Natural killer cell treated with Interleukin-12 subunit alpha and Interleukin-12 subunit beta and Interleukin-15 and Interleukin-18, amount 100 ng/mL, for 72 hours (primary cell): ENCODE measurements at regions not wholly inside any gene's neighbourhood (a gene's known extent, or its start where the extent isn't known, plus 50 kb on each side); places are given as distances from the start of the nearest gene placed in this dataset.

Source experiments
- ATAC-seq, 2 donors: fragments of 150-1000 bp; cut with Tn5 transposase in 1 of 2; sonication (Bioruptor Pico), chemical (Tn5 transposase) in 1 of 2; 2 replicates each; pipeline ENCODE4 v1.10.0; 2021
- DNase-seq: peaks from one replicate; pipeline ENCODE4 v3.0.0; 2022; ENCODE audit warnings: low spot score
- H3K27ac Mint-ChIP-seq, 2 donors: 1 replicate in 1 of 2; 2 replicates in 1 of 2; pipeline ENCODE4 v1.8.0; 2022; ENCODE audit warnings: mixed read lengths in 2 of 2, mild to moderate bottlenecking in 1 of 2, moderate library complexity in 1 of 2
- H3K27me3 Mint-ChIP-seq, 2 donors: 1 replicate in 1 of 2; 2 replicates in 1 of 2; pipeline ENCODE4 v1.8.0; 2022; ENCODE audit warnings: mixed read lengths in 2 of 2
- H3K36me3 Mint-ChIP-seq: one replicate; pipeline ENCODE4 v1.8.0; 2022; ENCODE audit warnings: mixed read lengths
- H3K4me1 Mint-ChIP-seq, 2 donors: 1 replicate in 1 of 2; 2 replicates in 1 of 2; pipeline ENCODE4 v1.8.0; 2022; ENCODE audit warnings: low read depth in 2 of 2, mixed read lengths in 2 of 2, mild to moderate bottlenecking in 1 of 2
- H3K4me3 Mint-ChIP-seq: one replicate; pipeline ENCODE4 v1.8.0; 2022; ENCODE audit warnings: mixed read lengths
- H3K9me3 Mint-ChIP-seq: 2 replicates; pipeline ENCODE4 v1.8.0; 2022; ENCODE audit warnings: mixed read lengths

- no peaks in the 10 kb centered on the region for H3K36me3 Mint-ChIP-seq
- ATAC-seq, result no peak
- no peak for DNase-seq
- no peak overlapping the region for H3K4me3 Mint-ChIP-seq
- H3K4me1 Mint-ChIP-seq, result no peaks in the 10 kb centered on the region
- H3K27me3 Mint-ChIP-seq, result no peaks in the 10 kb centered on the region
- no peaks in the 10 kb centered on the region for H3K9me3 Mint-ChIP-seq
- H3K27ac Mint-ChIP-seq, result no peak overlapping the region
Observed at GRCh38 chr4:83876047-83876446, 340.1 kb downstream of the GPAT3 start.

- Mint-ChIP-seq H3K9me3 (no peaks in the 10 kb centered on the region), H3K36me3 (no peaks in the 10 kb centered on the region), H3K27ac (no peak overlapping the region), H3K4me1 (no peaks in the 10 kb centered on the region), H3K4me3 (no peak overlapping the region), H3K27me3 (no peaks in the 10 kb centered on the region)
- ATAC-seq (no peak), DNase-seq (no peak)
Observed at GRCh38 chr4:83875437-83875836, 339.5 kb downstream of the GPAT3 start.

- no peaks in the 10 kb centered on the region for H3K9me3 Mint-ChIP-seq
- no peak for ATAC-seq
- H3K4me3 Mint-ChIP-seq, result no peak overlapping the region
Observed at GRCh38 chr4:83873996-83874395, 338.1 kb downstream of the GPAT3 start.

GRCh38 chr4:83870328-83870950 is 334.5 kb downstream of the GPAT3 start:
- no peaks in the 10 kb centered on the region for H3K4me1 Mint-ChIP-seq
- H3K36me3 Mint-ChIP-seq, result no peaks in the 10 kb centered on the region
- ATAC-seq, result no peak
- no peak overlapping the region for H3K4me3 Mint-ChIP-seq
- no peak overlapping the region for H3K27ac Mint-ChIP-seq
- no peaks in the 10 kb centered on the region for H3K9me3 Mint-ChIP-seq
- H3K27me3 Mint-ChIP-seq, result no peaks in the 10 kb centered on the region
- no peak for DNase-seq

More at GRCh38 chr4:83873996-83874395, 338.1 kb downstream of the GPAT3 start:
- no peak for DNase-seq
- Mint-ChIP-seq H3K27me3 (no peaks in the 10 kb centered on the region), H3K27ac (no peak overlapping the region), H3K4me1 (no peaks in the 10 kb centered on the region), H3K36me3 (no peaks in the 10 kb centered on the region)

GRCh38 chr4:83866834-83867621 is 331.1 kb downstream of the GPAT3 start:
- DNase-seq (no peak), ATAC-seq (no peak)
- Mint-ChIP-seq H3K27me3 (no peaks in the 10 kb centered on the region), H3K27ac (no peak overlapping the region), H3K4me3 (no peak overlapping the region), H3K9me3 (no peaks in the 10 kb centered on the region), H3K36me3 (no peaks in the 10 kb centered on the region), H3K4me1 (no peaks in the 10 kb centered on the region)

- no peaks in the 10 kb centered on the region for H3K4me1 Mint-ChIP-seq
- no peaks in the 10 kb centered on the region for H3K36me3 Mint-ChIP-seq
- no peaks in the 10 kb centered on the region for H3K27me3 Mint-ChIP-seq
- H3K27ac Mint-ChIP-seq, result no peak overlapping the region
- ATAC-seq, result no peak
- no peaks in the 10 kb centered on the region for H3K9me3 Mint-ChIP-seq
- no peak for DNase-seq
- no peak overlapping the region for H3K4me3 Mint-ChIP-seq
Observed at GRCh38 chr4:83865417-83866150, 329.7 kb downstream of the GPAT3 start.

- no peaks in the 10 kb centered on the region for H3K9me3 Mint-ChIP-seq
- ATAC-seq (no peak), DNase-seq (no peak)
- H3K4me3 Mint-ChIP-seq, result no peak overlapping the region
- no peak overlapping the region for H3K27ac Mint-ChIP-seq
- H3K27me3 Mint-ChIP-seq, result no peaks in the 10 kb centered on the region
- H3K4me1 Mint-ChIP-seq, result no peaks in the 10 kb centered on the region
- no peaks in the 10 kb centered on the region for H3K36me3 Mint-ChIP-seq
Observed at GRCh38 chr4:83864097-83864817, 328.3 kb downstream of the GPAT3 start.

GRCh38 chr4:83862471-83862870 is 326.6 kb downstream of the GPAT3 start:
- no peaks in the 10 kb centered on the region for H3K9me3 Mint-ChIP-seq
- H3K4me1 Mint-ChIP-seq, result no peaks in the 10 kb centered on the region
- no peak for ATAC-seq
- DNase-seq, result no peak
- H3K36me3 Mint-ChIP-seq, result no peaks in the 10 kb centered on the region
- H3K4me3 Mint-ChIP-seq, result no peak overlapping the region
- H3K27me3 Mint-ChIP-seq, result no peaks in the 10 kb centered on the region
- H3K27ac Mint-ChIP-seq, result no peak overlapping the region

GRCh38 chr4:83860200-83860599 is 324.3 kb downstream of the GPAT3 start:
- Mint-ChIP-seq H3K4me1 (no peaks in the 10 kb centered on the region), H3K36me3 (no peaks in the 10 kb centered on the region), H3K4me3 (no peak overlapping the region), H3K9me3 (no peaks in the 10 kb centered on the region), H3K27me3 (no peaks in the 10 kb centered on the region), H3K27ac (no peak overlapping the region)
- no peak for ATAC-seq
- no peak for DNase-seq

- Mint-ChIP-seq H3K4me3 (no peak overlapping the region), H3K9me3 (no peaks in the 10 kb centered on the region), H3K4me1 (no peaks in the 10 kb centered on the region), H3K36me3 (no peaks in the 10 kb centered on the region), H3K27me3 (no peaks in the 10 kb centered on the region), H3K27ac (no peak overlapping the region)
- DNase-seq, result no peak
- no peak for ATAC-seq
Observed at GRCh38 chr4:83858131-83858530, 322.2 kb downstream of the GPAT3 start.

GRCh38 chr4:83855044-83855443 is 319.1 kb downstream of the GPAT3 start:
- H3K27ac Mint-ChIP-seq, result no peak overlapping the region
- H3K36me3 Mint-ChIP-seq, result no peaks in the 10 kb centered on the region
- DNase-seq (no peak), ATAC-seq (no peak)
- no peaks in the 10 kb centered on the region for H3K9me3 Mint-ChIP-seq
- H3K27me3 Mint-ChIP-seq, result no peaks in the 10 kb centered on the region
- H3K4me3 Mint-ChIP-seq, result no peak overlapping the region
- H3K4me1 Mint-ChIP-seq, result no peaks in the 10 kb centered on the region

GRCh38 chr4:83852085-83852451 is 316.2 kb downstream of the GPAT3 start:
- H3K4me1 Mint-ChIP-seq, result no peaks in the 10 kb centered on the region
- peaks cover 0 to 2% of the 10 kb centered on the region in 2 donors for H3K27me3 Mint-ChIP-seq
- ATAC-seq, result no peak
- no peak overlapping the region for H3K4me3 Mint-ChIP-seq
- H3K36me3 Mint-ChIP-seq, result no peaks in the 10 kb centered on the region
- H3K27ac Mint-ChIP-seq, result no peak overlapping the region
- peaks cover 3% of the 10 kb centered on the region for H3K9me3 Mint-ChIP-seq
- DNase-seq, result no peak

GRCh38 chr4:83851261-83852084 is 315.6 kb downstream of the GPAT3 start:
- no peaks in the 10 kb centered on the region for H3K36me3 Mint-ChIP-seq
- H3K4me1 Mint-ChIP-seq, result no peaks in the 10 kb centered on the region
- peaks cover 0 to 2% of the 10 kb centered on the region in 2 donors for H3K27me3 Mint-ChIP-seq
- ATAC-seq, result no peak
- H3K4me3 Mint-ChIP-seq, result no peak overlapping the region
- no peak for DNase-seq
- H3K27ac Mint-ChIP-seq, result no peak overlapping the region
- peaks cover 3% of the 10 kb centered on the region for H3K9me3 Mint-ChIP-seq
